KOPT-K1 (cell line): ENCODE measurements at regions not wholly inside any gene's neighbourhood (a gene's known extent, or its start where the extent isn't known, plus 50 kb on each side); places are given as distances from the start of the nearest gene placed in this dataset.
"Not testable (repeated sequence)": the region's sequence is repeated elsewhere in the genome, so short reads cannot be mapped to it uniquely, and the experiment has no call there.

Source experiments
- H3K27ac ChIP-seq: fragments of 200-600 bp; sonication (generic); 2 replicates; pipeline ENCODE4 v1.5.1; 2016; ENCODE audit warnings: antibody characterized with exemption, mild to moderate bottlenecking, low read depth, low read length; ENCODE audit not compliant: poor library complexity, severe bottlenecking
- H3K36me3 ChIP-seq: fragments of 200-600 bp; sonication (generic); 2 replicates; pipeline ENCODE4 v1.5.1; 2017; ENCODE audit warnings: antibody characterized with exemption, mild to moderate bottlenecking, low read length, moderate library complexity; ENCODE audit not compliant: insufficient read depth
- H3K9me3 ChIP-seq: fragments of 200-600 bp; sonication (generic); 2 replicates; pipeline ENCODE4 v1.5.1; 2017; ENCODE audit warnings: antibody characterized with exemption, low read length, mild to moderate bottlenecking; ENCODE audit not compliant: insufficient read depth, poor library complexity, severe bottlenecking

- no peaks in the 10 kb centered on the region for H3K36me3 ChIP-seq
- no peaks in the 10 kb centered on the region for H3K9me3 ChIP-seq
- H3K27ac ChIP-seq: no peak overlapping the region
Observed at GRCh38 chr22:22357024-22357883, 112.7 kb downstream of the VPREB1 start.

GRCh38 chr22:22358152-22358551 is 113.6 kb downstream of the VPREB1 start:
- H3K9me3 ChIP-seq: no peaks in the 10 kb centered on the region
- no peak overlapping the region for H3K27ac ChIP-seq
- H3K36me3 ChIP-seq: no peaks in the 10 kb centered on the region

GRCh38 chr22:22358686-22359085 is 114.1 kb downstream of the VPREB1 start:
- Histone ChIP-seq H3K9me3 (no peaks in the 10 kb centered on the region), H3K36me3 (no peaks in the 10 kb centered on the region), H3K27ac (no peak overlapping the region)

DNA sequence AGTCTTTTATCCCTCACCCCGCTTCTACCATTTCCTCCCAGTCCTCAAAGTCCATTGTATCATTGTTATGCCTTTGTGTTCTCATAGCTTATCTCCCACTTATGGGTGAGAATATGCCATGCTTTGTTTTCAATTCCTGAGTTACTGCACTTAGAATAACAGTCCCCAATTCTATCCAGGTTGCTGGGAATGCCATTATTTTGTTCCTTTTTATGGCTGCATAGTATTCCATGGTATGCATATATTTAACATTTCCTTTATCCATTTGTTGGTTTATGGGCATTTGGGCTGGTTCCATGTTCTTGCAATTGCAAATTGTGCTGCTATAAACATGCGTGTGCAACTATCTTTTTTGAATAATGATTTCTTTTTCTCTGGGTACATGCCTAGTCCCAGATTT is 114.9 kb downstream of the VPREB1 start:
- no peaks in the 10 kb centered on the region for H3K36me3 ChIP-seq
- no peaks in the 10 kb centered on the region for H3K9me3 ChIP-seq
- H3K27ac ChIP-seq: no peak overlapping the region

- H3K36me3 ChIP-seq: no peaks in the 10 kb centered on the region
- H3K27ac ChIP-seq: no peak overlapping the region
- H3K9me3 ChIP-seq: no peaks in the 10 kb centered on the region
Observed at GRCh38 chr22:22360014-22360413, 115.4 kb downstream of the VPREB1 start.

DNA sequence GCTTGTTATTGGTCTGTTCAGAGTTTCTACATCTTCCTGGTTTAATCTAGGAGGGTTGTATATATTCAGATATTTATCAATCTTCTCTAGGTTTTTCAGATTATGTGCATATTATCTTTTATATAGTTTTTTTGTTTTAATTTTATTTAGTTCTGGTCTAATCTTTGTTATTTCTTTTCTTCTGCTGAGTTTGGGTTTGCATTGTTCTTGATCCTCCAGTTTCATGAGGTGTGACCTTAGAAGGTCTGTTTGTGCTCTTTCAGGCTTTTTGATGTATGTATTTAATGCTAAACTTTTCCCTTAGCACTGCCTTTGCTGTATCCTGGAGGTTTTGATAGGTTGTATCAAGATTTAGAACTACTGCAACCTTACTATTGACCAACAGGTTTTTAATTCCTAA is 117.7 kb downstream of the VPREB1 start:
- H3K27ac ChIP-seq: no peak overlapping the region
- no peaks in the 10 kb centered on the region for H3K36me3 ChIP-seq
- H3K9me3 ChIP-seq: no peaks in the 10 kb centered on the region

- no peaks in the 10 kb centered on the region for H3K36me3 ChIP-seq
- no peak overlapping the region for H3K27ac ChIP-seq
Observed at GRCh38 chr22:22362936-22363335, 118.3 kb downstream of the VPREB1 start.

DNA sequence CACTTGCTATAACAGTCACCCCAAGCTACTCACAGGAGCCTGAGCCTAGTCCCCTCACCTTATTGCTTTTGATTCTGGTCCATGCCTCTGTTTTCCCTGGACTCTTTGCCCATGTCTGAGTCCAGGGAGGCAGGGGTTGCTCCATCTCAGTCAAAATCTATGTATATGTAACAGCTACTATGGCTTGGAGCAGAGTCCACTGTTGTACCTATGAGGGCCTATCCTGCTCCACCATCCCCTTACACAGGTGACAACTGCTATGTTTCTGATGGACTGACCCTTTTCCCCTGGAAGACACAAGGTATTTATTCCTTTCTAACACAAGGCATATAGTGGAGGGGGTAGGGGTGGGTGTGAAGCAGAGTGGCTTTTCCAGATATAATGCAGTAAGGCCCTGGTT is 119.6 kb downstream of the VPREB1 start:
- Histone ChIP-seq H3K36me3 (no peaks in the 10 kb centered on the region), H3K9me3 (no peaks in the 10 kb centered on the region), H3K27ac (no peak overlapping the region)

More at GRCh38 chr22:22362936-22363335, 118.3 kb downstream of the VPREB1 start:
- H3K9me3 ChIP-seq: no peaks in the 10 kb centered on the region

DNA sequence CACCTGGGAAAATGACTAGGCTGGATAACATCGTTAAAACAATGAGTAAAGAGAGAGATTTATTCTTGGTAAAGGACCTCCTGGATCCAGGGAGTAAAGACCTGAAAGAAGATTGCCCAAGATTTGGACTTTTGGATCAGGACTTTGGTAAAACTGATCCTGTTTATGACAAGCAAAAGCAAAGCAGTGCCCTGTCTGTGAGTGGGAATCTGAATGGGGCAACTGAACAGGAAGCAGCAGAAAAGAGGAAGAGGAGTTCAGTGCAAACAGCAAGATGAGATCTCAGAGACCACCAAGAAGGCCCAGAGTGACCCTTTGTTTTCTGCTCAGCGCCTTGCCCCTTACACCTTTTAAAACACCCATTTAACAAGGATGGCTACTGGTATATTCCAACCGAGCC is 122.0 kb downstream of the VPREB1 start:
- Histone ChIP-seq H3K9me3 (no peaks in the 10 kb centered on the region), H3K27ac (no peak overlapping the region), H3K36me3 (no peaks in the 10 kb centered on the region)

DNA sequence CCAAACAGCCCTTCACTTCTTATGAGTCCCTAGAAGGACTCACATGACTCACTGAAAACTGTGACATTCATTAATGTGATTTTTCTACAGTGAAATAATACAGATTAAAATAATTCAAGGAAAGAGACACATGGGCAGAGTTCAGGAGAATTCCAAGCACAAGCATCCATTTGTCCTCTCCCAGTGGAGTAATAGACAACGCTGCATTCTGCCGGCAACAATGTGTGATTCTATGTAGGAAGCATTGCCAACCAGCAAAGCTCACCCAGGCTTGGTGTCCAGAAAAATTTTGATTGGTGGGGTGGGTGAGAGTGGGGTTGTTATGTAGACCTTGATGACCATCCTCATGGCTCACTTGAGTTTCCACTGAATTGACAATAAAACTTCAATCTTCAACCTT is 123.9 kb downstream of the VPREB1 start:
- Histone ChIP-seq H3K27ac (no peak overlapping the region), H3K36me3 (no peaks in the 10 kb centered on the region), H3K9me3 (no peaks in the 10 kb centered on the region)

DNA sequence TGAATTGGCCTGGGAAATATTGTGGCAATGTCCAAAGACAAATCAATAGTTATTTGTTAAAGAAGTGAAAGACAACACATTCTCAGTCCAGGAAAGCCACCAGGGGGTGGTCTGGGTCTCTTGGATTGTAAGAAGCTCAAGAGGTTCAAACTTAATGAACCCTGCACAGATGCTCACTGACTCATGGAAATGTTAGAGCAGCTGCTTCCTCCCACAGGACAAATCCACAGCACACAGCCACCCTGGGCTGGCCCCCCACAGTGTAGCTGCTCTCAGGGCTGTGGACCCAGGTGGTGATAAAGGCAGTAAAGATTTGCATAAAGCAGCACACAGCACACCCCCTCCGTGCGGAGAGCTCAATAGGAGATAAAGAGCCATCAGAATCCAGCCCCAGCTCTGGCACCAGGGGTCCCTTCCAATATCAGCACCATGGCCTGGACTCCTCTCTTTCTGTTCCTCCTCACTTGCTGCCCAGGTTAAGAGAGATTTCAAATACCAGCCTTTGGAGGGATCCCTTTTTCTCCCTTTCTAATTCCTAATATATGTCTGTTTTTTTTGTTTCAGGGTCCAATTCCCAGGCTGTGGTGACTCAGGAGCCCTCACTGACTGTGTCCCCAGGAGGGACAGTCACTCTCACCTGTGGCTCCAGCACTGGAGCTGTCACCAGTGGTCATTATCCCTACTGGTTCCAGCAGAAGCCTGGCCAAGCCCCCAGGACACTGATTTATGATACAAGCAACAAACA is 124.8 kb downstream of the VPREB1 start:
- not testable (repeated sequence) for H3K36me3 ChIP-seq, H3K9me3 ChIP-seq, H3K27ac ChIP-seq

DNA sequence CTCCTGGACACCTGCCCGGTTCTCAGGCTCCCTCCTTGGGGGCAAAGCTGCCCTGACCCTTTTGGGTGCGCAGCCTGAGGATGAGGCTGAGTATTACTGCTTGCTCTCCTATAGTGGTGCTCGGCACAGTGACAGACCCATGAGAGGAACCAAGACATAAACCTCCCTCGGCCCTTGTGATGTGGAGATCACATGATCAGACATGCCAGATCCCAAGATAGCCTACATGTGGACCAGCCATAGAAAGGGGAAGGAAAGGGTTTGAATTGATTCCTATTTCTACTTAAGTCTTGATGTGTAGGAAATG is 125.3 kb downstream of the VPREB1 start:
- H3K36me3 ChIP-seq: no peaks in the 10 kb centered on the region
- no peaks in the 10 kb centered on the region for H3K9me3 ChIP-seq
- H3K27ac ChIP-seq: no peak overlapping the region

DNA sequence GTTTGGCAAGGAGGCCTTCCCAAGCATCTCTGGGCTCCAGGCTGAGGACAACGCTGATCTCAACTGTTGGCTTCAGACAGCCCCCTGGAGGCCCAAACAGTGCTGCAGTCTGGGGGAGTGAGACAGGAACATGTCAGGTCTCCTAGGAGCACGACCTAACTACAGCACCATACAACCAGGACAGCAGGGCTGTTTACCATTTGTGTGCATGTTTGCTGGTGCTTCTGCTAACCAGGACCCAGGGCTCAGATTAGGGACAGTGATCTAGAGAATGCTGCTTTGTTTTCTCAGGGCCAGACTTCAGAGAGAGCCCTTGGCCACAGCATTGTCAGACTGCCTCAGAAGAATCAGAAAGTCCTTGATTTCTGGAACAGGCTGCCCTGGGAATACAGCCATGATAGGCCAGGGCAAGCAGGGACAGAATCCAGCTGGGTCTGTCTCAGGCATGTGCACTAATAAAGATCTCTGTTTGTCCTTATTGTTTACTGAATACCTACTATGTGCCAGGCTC is 126.5 kb downstream of the VPREB1 start:
- Histone ChIP-seq H3K27ac (no peak overlapping the region), H3K36me3 (no peaks in the 10 kb centered on the region), H3K9me3 (no peaks in the 10 kb centered on the region)

DNA sequence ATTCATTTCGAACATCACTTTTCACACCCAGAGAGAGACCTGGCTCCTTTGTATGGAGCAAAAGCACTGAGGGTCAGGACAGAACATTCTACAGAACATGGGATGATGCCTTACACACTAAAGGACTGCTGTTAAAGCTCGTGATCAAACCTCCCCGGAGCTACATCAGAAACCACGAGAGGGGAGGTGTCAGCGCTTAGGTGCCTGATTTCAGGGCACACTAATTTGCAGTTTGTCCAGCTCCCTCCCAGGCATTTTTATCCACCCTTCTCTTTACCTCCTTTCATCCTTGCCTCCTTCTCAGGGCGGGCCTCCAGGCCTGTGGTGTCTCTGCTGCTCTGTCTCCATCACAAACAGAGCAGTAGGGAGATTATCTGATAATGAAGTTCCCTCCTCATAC is 127.5 kb downstream of the VPREB1 start:
- H3K27ac ChIP-seq: no peak overlapping the region
- H3K36me3 ChIP-seq: no peaks in the 10 kb centered on the region
- no peaks in the 10 kb centered on the region for H3K9me3 ChIP-seq

- H3K27ac ChIP-seq: no peak overlapping the region
Observed at GRCh38 chr22:22374163-22374562, 129.6 kb downstream of the VPREB1 start.

DNA sequence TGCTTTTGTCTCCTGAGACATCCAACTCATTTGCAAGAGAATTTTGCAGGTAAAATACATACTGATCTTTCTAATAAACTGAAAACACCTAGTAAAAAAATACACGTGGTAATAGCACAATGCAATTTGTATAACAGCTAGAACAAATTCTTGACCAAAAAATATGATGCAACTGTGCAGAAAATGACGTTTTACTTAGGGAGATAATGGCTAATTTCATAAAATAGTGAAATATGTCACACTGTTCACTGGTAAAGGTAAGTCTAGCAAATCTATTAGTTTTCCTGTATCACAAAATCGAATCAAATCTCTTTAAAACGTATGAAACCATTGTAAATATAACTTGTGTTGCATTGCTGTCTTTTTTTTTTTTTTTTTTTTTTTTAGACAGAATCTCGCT is 130.0 kb downstream of the VPREB1 start:
- Histone ChIP-seq H3K27ac (no peak overlapping the region), H3K9me3 (no peaks in the 10 kb centered on the region), H3K36me3 (no peaks in the 10 kb centered on the region)

More at GRCh38 chr22:22374163-22374562, 129.6 kb downstream of the VPREB1 start:
- no peaks in the 10 kb centered on the region for H3K9me3 ChIP-seq
- no peaks in the 10 kb centered on the region for H3K36me3 ChIP-seq
